ENCODE measurements at regions not wholly inside any gene's neighbourhood (a gene's known extent, or its start where the extent isn't known, plus 50 kb on each side); places are given as distances from the start of the nearest gene placed in this dataset.

- no peaks in the 10 kb centered on the region for H3K4me1 ChIP-seq (ENCODE audit: control insufficient read depth, insufficient read depth, low read length, unreplicated experiment)
- no peaks in the 10 kb centered on the region for H3K27me3 ChIP-seq (ENCODE audit: insufficient read depth, low read length)
- no peak overlapping the region for H2AFZ ChIP-seq (ENCODE audit: low read length, unreplicated experiment)
- H3K4me3 ChIP-seq (ENCODE audit: low read depth, low read length) = no peak overlapping the region
- no peaks in the 10 kb centered on the region for H3K36me3 ChIP-seq (ENCODE audit: insufficient read depth, low read length)
- no peak overlapping the region for H3K27ac ChIP-seq (ENCODE audit: low read depth, low read length)
- no peaks in the 10 kb centered on the region for H3K79me2 ChIP-seq (ENCODE audit: control insufficient read depth, insufficient read depth, low read length, unreplicated experiment)
Measured at GRCh38 chr4:64503945-64504675, 94.9 kb upstream of the TECRL start.

GRCh38 chr4:64503416-64503815, 94.2 kb upstream of the TECRL start:
- Histone ChIP-seq H2AFZ (ENCODE audit: low read length, unreplicated experiment) (no peak overlapping the region), H3K27ac (ENCODE audit: low read depth, low read length) (no peak overlapping the region), H3K79me2 (ENCODE audit: control insufficient read depth, insufficient read depth, low read length, unreplicated experiment) (no peaks in the 10 kb centered on the region), H3K4me1 (ENCODE audit: control insufficient read depth, insufficient read depth, low read length, unreplicated experiment) (no peaks in the 10 kb centered on the region), H3K4me3 (ENCODE audit: low read depth, low read length) (no peak overlapping the region), H3K27me3 (ENCODE audit: insufficient read depth, low read length) (no peaks in the 10 kb centered on the region), H3K36me3 (ENCODE audit: insufficient read depth, low read length) (no peaks in the 10 kb centered on the region)

- no peak overlapping the region for H3K4me3 ChIP-seq (ENCODE audit: low read depth, low read length)
- no peaks in the 10 kb centered on the region for H3K4me1 ChIP-seq (ENCODE audit: control insufficient read depth, insufficient read depth, low read length, unreplicated experiment)
- no peaks in the 10 kb centered on the region for H3K27me3 ChIP-seq (ENCODE audit: insufficient read depth, low read length)
- no peaks in the 10 kb centered on the region for H3K36me3 ChIP-seq (ENCODE audit: insufficient read depth, low read length)
- H2AFZ ChIP-seq (ENCODE audit: low read length, unreplicated experiment) = no peak overlapping the region
- H3K79me2 ChIP-seq (ENCODE audit: control insufficient read depth, insufficient read depth, low read length, unreplicated experiment) = no peaks in the 10 kb centered on the region
- H3K27ac ChIP-seq (ENCODE audit: low read depth, low read length) = no peak overlapping the region
Measured at GRCh38 chr4:64497491-64497890, 88.2 kb upstream of the TECRL start.

GRCh38 chr4:64495946-64496345, 86.7 kb upstream of the TECRL start:
- Histone ChIP-seq H3K4me1 (ENCODE audit: control insufficient read depth, insufficient read depth, low read length, unreplicated experiment) (no peaks in the 10 kb centered on the region), H3K36me3 (ENCODE audit: insufficient read depth, low read length) (no peaks in the 10 kb centered on the region), H3K27ac (ENCODE audit: low read depth, low read length) (no peak overlapping the region), H3K27me3 (ENCODE audit: insufficient read depth, low read length) (no peaks in the 10 kb centered on the region), H2AFZ (ENCODE audit: low read length, unreplicated experiment) (no peak overlapping the region), H3K79me2 (ENCODE audit: control insufficient read depth, insufficient read depth, low read length, unreplicated experiment) (no peaks in the 10 kb centered on the region), H3K4me3 (ENCODE audit: low read depth, low read length) (no peak overlapping the region)

GRCh38 chr4:64489628-64490027, 80.4 kb upstream of the TECRL start:
- H3K27me3 ChIP-seq (ENCODE audit: insufficient read depth, low read length) = peaks cover 15% of the 10 kb centered on the region
- H3K4me1 ChIP-seq (ENCODE audit: control insufficient read depth, insufficient read depth, low read length, unreplicated experiment) = no peaks in the 10 kb centered on the region
- no peak overlapping the region for H3K27ac ChIP-seq (ENCODE audit: low read depth, low read length)
- H3K36me3 ChIP-seq (ENCODE audit: insufficient read depth, low read length) = no peaks in the 10 kb centered on the region
- H3K79me2 ChIP-seq (ENCODE audit: control insufficient read depth, insufficient read depth, low read length, unreplicated experiment) = no peaks in the 10 kb centered on the region
- no peak overlapping the region for H3K4me3 ChIP-seq (ENCODE audit: low read depth, low read length)
- H2AFZ ChIP-seq (ENCODE audit: low read length, unreplicated experiment) = no peak overlapping the region

- Histone ChIP-seq H3K36me3 (ENCODE audit: insufficient read depth, low read length) (no peaks in the 10 kb centered on the region), H3K79me2 (ENCODE audit: control insufficient read depth, insufficient read depth, low read length, unreplicated experiment) (no peaks in the 10 kb centered on the region), H3K27ac (ENCODE audit: low read depth, low read length) (no peak overlapping the region), H3K4me3 (ENCODE audit: low read depth, low read length) (no peak overlapping the region), H3K4me1 (ENCODE audit: control insufficient read depth, insufficient read depth, low read length, unreplicated experiment) (no peaks in the 10 kb centered on the region), H2AFZ (ENCODE audit: low read length, unreplicated experiment) (no peak overlapping the region), H3K27me3 (ENCODE audit: insufficient read depth, low read length) (peaks cover 14% of the 10 kb centered on the region)
Measured at GRCh38 chr4:64479338-64479737, 70.1 kb upstream of the TECRL start.

GRCh38 chr4:64477127-64477526, 67.9 kb upstream of the TECRL start:
- Histone ChIP-seq H3K79me2 (ENCODE audit: control insufficient read depth, insufficient read depth, low read length, unreplicated experiment) (no peaks in the 10 kb centered on the region), H3K27ac (ENCODE audit: low read depth, low read length) (no peak overlapping the region), H2AFZ (ENCODE audit: low read length, unreplicated experiment) (no peak overlapping the region), H3K27me3 (ENCODE audit: insufficient read depth, low read length) (peaks cover 9% of the 10 kb centered on the region; the same call in 1 of the 2 replicates), H3K36me3 (ENCODE audit: insufficient read depth, low read length) (no peaks in the 10 kb centered on the region), H3K4me3 (ENCODE audit: low read depth, low read length) (no peak overlapping the region), H3K4me1 (ENCODE audit: control insufficient read depth, insufficient read depth, low read length, unreplicated experiment) (no peaks in the 10 kb centered on the region)

GRCh38 chr4:64465263-64465662, 56.0 kb upstream of the TECRL start:
- no peaks in the 10 kb centered on the region for H3K79me2 ChIP-seq (ENCODE audit: control insufficient read depth, insufficient read depth, low read length, unreplicated experiment)
- H3K36me3 ChIP-seq (ENCODE audit: insufficient read depth, low read length) = no peaks in the 10 kb centered on the region
- no peak overlapping the region for H3K4me3 ChIP-seq (ENCODE audit: low read depth, low read length)
- H3K27me3 ChIP-seq (ENCODE audit: insufficient read depth, low read length) = no peaks in the 10 kb centered on the region
- H3K27ac ChIP-seq (ENCODE audit: low read depth, low read length) = no peak overlapping the region
- no peak overlapping the region for H2AFZ ChIP-seq (ENCODE audit: low read length, unreplicated experiment)
- H3K4me1 ChIP-seq (ENCODE audit: control insufficient read depth, insufficient read depth, low read length, unreplicated experiment) = no peaks in the 10 kb centered on the region

GRCh38 chr4:64464581-64464980, 55.3 kb upstream of the TECRL start:
- Histone ChIP-seq H3K36me3 (ENCODE audit: insufficient read depth, low read length) (no peaks in the 10 kb centered on the region), H3K27ac (ENCODE audit: low read depth, low read length) (no peak overlapping the region), H2AFZ (ENCODE audit: low read length, unreplicated experiment) (no peak overlapping the region), H3K4me1 (ENCODE audit: control insufficient read depth, insufficient read depth, low read length, unreplicated experiment) (no peaks in the 10 kb centered on the region), H3K79me2 (ENCODE audit: control insufficient read depth, insufficient read depth, low read length, unreplicated experiment) (no peaks in the 10 kb centered on the region), H3K27me3 (ENCODE audit: insufficient read depth, low read length) (no peaks in the 10 kb centered on the region), H3K4me3 (ENCODE audit: low read depth, low read length) (no peak overlapping the region)
